ENCODE measurements at regions not wholly inside any gene's neighbourhood (a gene's known extent, or its start where the extent isn't known, plus 50 kb on each side); places are given as distances from the start of the nearest gene placed in this dataset.

DNA sequence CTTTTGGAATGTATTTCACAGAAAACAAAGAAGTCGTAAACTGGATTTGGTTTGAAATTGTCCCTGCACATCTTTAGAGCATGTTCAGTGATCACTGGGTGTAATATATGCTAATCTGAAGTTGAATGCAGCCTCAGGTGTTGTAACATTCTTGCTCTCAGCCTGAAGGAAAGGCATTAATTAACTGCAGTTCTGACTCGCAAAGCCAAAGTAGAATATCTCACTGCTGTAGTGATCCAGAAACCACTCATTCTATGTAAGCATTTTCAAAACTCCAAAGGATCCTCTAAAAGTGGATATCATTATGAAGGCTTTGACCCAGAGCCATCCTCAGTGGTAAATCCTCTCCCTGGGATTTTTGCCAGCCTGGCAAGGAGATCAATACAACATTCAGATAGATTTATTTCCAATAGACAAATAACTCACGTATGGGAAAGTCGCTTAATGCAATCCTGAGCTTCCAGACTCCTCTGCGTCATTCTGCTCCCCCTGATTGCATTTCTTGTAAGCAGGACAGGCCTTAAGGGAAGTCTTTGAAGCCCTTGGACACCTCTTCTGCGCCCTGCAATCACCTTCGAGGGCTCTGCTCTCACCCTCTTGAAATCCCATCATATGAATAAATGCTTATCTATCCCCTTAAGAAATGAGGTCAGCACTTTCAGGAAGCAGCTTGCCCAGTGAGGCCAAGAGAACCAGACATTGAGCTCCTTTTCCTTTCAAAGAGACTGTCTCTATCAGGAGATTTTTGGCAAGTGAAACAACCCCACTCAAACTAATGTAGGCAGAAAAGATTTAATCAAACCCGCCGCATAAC, 301.7 kb upstream of the NBEA start:
- Histone ChIP-seq H3K4me3 (no peak overlapping the region), H3K27me3 (no peaks in the 10 kb centered on the region), H3K9me3 (no peaks in the 10 kb centered on the region), H3K36me3 (no peaks in the 10 kb centered on the region), H3K27ac (no peak overlapping the region), H3K4me1 (no peaks in the 10 kb centered on the region)
- intact Hi-C loops (cut with DNase I): no loop called here
- TF ChIP-seq, protein P1, sequence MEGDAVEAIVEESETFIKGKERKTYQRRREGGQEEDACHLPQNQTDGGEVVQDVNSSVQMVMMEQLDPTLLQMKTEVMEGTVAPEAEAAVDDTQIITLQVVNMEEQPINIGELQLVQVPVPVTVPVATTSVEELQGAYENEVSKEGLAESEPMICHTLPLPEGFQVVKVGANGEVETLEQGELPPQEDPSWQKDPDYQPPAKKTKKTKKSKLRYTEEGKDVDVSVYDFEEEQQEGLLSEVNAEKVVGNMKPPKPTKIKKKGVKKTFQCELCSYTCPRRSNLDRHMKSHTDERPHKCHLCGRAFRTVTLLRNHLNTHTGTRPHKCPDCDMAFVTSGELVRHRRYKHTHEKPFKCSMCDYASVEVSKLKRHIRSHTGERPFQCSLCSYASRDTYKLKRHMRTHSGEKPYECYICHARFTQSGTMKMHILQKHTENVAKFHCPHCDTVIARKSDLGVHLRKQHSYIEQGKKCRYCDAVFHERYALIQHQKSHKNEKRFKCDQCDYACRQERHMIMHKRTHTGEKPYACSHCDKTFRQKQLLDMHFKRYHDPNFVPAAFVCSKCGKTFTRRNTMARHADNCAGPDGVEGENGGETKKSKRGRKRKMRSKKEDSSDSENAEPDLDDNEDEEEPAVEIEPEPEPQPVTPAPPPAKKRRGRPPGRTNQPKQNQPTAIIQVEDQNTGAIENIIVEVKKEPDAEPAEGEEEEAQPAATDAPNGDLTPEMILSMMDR (IDR thresholded peaks at IDR 0.05): no peak
- FAIRE-seq (no peak), DNase-seq (no peak), ATAC-seq (no peak)
- 60 to 63% methylated on average over 9 of the region's 9 CpGs for WGBS, 2 donors

DNA sequence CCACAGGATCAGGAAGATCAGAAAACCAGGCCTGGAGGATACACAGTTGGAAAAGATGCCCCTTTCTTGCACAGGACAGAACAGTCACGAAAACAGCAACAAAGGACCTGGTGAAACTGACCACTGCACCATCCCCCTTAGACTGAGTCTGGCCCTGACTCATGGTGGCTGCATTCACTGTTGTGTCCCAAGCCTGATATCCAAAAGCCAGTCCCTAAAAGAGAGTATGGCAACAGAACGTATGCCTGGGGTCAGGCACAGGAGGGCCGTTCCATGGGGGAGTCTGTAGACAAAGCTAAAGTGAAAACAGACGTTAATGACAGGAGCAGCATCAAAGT, 301.1 kb upstream of the NBEA start:
- Histone ChIP-seq H3K27me3 (no peaks in the 10 kb centered on the region), H3K4me1 (no peaks in the 10 kb centered on the region), H3K4me3 (no peak overlapping the region), H3K27ac (no peak overlapping the region), H3K9me3 (no peaks in the 10 kb centered on the region), H3K36me3 (no peaks in the 10 kb centered on the region)
- intact Hi-C loops (cut with DNase I): no loop called here
- ATAC-seq (no peak), FAIRE-seq (no peak), DNase-seq (no peak)
- TF ChIP-seq, protein P1 (IDR thresholded peaks at IDR 0.05): no peak
- WGBS, 2 donors: 73 to 76% methylated on average over 4 of the region's 4 CpGs

DNA sequence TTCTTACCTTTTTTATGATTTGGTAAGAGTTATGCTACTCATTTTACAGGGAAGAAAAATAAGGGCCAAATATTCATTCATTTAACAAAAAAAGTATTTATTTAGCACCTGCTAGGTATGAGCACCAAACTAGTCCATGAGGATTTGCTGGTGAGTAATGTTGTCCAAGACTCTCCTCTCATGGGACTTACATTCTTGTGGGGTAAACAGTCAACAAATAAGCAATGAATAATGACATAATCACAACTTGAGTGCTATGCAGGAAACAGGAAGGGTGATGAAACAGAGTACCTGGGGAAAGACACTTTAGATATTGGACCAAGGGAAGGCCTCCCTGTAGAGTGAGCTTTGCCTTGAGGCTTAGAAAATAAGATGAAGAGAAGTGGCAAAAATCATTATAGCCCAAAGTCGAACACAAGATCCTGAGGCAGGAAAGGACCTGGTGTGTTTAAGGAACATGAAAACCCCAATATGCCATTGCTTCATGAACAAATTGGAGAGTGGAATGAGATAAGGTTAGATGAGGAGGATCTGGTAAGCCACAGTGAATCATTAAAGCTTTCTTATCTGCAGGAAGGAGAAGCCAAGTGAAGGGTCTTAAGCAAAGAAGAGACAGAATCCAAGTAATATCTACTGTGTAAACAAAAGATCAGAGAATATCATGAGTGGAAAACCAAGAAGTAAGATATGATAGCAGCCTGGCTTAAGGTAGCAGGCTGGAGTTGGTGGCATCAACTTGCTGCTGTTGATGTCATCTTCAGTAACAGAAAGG, 294.5 kb upstream of the NBEA start:
- no peak overlapping the region for H3K4me3 ChIP-seq
- H3K36me3 ChIP-seq: no peaks in the 10 kb centered on the region
- H3K27ac ChIP-seq: no peak overlapping the region
- intact Hi-C loops (cut with DNase I): no loop called here
- FAIRE-seq: no peak
- 69 to 94% methylated on average over 1 of the region's 1 CpG for WGBS, 2 donors
- TF ChIP-seq, protein P1 (IDR thresholded peaks at IDR 0.05): no peak
- no peak for ATAC-seq
- no peak for DNase-seq
- H3K4me1 ChIP-seq: no peaks in the 10 kb centered on the region
- no peaks in the 10 kb centered on the region for H3K27me3 ChIP-seq
- no peaks in the 10 kb centered on the region for H3K9me3 ChIP-seq

DNA sequence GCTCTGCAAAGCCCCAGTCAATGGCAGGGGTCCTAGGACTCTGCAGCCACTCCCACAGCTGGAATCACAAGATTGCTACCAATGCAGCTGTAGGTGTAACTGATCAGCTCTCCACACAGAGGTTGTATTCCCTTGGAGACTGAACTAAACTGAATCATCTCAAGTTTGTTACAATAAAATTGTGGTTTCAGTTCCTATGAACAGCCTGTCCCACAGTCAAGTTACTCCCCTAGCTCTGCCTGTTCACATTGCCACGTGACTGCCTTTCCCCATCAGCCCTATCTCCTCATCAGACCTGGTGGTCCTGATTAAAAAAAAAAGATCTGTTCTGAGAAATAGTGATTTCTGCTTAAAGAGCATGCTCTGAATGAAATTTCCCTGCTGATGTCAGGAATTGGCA, 287.9 kb upstream of the NBEA start:
- no peaks in the 10 kb centered on the region for H3K36me3 ChIP-seq
- no peaks in the 10 kb centered on the region for H3K4me1 ChIP-seq
- ATAC-seq (peak in 1 of 4 donors; percentile 29), DNase-seq (no peak), FAIRE-seq (no peak)
- TF ChIP-seq, protein P1 (IDR thresholded peaks at IDR 0.05): no peak
- intact Hi-C loops (cut with DNase I): no loop called here
- no peak overlapping the region for H3K4me3 ChIP-seq
- 56 to 59% methylated on average over 1 of the region's 1 CpG for WGBS, 2 donors
- H3K27me3 ChIP-seq: no peaks in the 10 kb centered on the region
- H3K9me3 ChIP-seq: no peaks in the 10 kb centered on the region
- H3K27ac ChIP-seq: no peak overlapping the region

DNA sequence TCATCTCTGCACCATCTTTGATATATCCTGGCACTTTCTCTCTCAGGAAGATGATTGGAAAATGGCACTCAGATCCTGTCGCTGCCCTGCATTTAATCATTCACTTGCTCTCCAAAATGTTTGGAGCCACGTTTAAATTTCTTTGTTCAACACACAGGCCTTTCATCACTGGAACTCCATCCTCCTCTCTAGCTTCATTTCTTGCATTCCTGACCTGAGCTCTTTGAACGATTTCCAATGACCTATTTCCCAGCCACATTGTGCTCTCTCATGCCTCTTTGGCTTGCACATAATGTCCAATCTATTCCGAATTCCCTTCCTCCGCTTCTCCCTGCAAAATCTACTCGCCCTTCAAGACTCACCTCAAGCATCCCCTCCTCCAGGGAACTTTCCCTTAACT, 287.4 kb upstream of the NBEA start:
- 37 to 39% methylated on average over 6 of the region's 6 CpGs for WGBS, 2 donors
- no peak for DNase-seq

More for the DNA sequence above, 287.4 kb upstream of the NBEA start:
- ATAC-seq: peak in 3 of 4 donors; percentile 38 to 66 (median 57)
- FAIRE-seq: no peak
- H3K4me1 ChIP-seq: no peaks in the 10 kb centered on the region
- no peak overlapping the region for H3K4me3 ChIP-seq
- H3K27ac ChIP-seq: no peak overlapping the region
- TF ChIP-seq, protein P1 (IDR thresholded peaks at IDR 0.05): no peak
- intact Hi-C loops (cut with DNase I): no loop called here
- no peaks in the 10 kb centered on the region for H3K9me3 ChIP-seq
- no peaks in the 10 kb centered on the region for H3K27me3 ChIP-seq
- H3K36me3 ChIP-seq: no peaks in the 10 kb centered on the region

All from pancreas (tissue), 10 donors.